ENCODE measurements at regions not wholly inside any gene's neighbourhood (a gene's known extent, or its start where the extent isn't known, plus 50 kb on each side); places are given as distances from the start of the nearest gene placed in this dataset.

DNA sequence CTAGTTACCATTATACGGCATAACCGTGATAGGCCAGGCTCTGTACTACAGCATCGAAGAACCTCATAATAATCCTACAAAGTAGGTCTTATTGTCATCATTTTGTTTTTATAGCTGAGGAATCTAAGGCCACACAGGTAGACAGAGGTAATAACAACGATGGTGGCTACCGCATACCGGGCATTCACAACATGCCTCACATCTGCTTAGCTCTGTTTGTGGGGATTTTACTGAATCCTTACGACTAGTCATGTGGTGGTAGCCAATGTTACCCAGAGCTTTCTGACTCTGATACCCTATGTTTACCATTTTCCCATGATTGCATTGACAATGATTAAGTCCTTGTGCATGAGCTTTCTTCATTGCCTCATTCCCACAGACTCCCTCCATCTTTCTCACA, 269.4 kb downstream of the TCF7L2 start:
- DNase-seq, result no peak

DNA sequence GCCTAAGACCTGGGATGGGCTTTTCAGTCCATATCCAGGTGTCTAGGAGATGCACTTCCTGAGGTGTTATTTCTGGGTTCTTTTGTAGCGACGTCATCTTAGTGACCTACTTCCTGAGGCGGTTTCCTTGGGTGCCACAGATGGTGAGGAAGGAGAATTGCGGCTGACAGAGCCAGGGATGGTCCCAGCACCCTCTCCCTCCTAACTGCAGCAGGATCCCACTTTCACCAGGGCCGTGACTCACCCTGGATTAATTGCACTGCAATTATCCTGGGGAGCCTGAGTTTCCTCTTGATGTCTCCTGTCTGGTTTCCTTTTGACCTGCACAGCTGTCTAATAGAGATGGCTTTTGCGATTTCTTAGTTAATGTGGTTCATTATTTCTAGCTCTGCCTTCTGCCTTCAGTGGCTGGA, 271.7 kb downstream of the TCF7L2 start:
- no peak for DNase-seq

DNA sequence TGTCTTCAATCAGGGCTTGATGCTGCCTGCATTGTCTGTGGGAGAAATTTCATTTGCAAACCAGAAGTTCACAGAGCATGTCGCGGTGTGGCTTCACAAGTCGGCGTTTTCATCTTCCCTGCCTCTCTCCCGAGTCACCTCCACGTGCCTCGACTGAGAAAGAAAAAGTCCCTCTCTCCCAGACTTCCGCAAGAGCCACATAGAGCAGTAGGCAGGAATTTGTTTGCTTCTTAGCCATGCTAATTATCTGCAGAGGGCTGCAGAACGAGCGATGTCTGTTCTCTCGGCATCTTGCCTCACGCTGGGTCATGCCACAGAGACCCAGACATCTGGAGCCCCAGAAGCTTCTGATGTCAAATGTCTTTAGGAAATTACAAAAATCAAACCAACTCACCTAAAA, 272.2 kb downstream of the TCF7L2 start:
- no peak for DNase-seq

DNA sequence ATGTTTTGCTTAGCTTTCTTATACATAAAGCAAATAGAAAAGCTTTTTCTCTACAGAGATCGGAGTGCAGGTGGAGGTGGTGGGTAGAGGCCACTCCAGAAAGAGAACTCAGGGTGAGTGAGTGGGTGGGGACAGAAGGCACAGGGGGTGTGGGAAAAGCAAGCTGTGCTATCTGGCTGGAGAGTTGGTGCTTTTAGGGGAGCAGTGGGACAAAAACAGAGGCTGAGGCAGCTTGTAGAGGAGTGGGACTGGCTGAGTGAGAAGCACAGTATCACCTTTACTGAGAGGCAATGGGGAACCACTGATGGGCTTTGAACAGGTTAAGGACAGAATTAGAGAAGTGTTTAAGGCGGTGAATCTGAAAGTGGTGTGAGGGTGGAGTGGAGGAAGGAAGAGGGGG, 275.3 kb downstream of the TCF7L2 start:
- no peak for DNase-seq

DNA sequence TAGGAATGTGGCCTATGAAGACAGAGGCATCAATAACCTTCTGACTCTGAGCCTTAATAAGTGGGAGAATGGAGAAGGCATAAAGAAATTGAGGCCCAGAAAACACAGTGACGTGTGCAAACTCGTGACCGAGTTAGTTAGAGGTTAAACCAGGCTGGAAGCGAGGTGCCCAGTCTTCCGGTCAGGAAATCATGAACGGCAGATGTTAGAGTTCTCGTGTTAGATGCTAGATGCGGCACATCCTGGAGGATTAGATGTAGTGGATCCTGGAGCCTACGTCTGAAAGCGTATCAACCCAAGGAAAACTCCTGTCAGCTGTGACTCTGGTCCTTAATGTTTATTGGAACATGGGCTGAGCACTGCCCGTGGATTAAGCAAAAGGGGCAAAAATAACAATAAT, 275.9 kb downstream of the TCF7L2 start:
- no peak for DNase-seq

DNA sequence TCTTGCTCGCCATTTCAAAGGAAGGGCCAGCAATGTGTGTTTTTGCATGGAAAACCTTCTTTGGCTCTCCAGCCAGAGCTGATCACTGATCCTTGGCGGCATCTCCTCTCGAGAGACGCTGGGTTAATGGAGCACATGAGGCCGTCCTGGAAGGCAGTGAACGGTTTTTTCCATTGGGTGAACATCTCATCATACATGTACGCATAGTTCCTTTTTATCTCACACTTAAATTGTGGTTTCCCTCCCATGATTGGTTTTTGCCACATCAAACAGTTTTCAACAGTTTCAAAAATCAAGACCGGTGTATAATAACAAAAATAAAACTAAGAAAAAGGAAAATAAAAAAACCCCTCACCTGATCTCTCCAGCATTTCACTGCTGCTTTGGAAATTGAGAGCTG, 276.4 kb downstream of the TCF7L2 start:
- DNase-seq, result no peak

DNA sequence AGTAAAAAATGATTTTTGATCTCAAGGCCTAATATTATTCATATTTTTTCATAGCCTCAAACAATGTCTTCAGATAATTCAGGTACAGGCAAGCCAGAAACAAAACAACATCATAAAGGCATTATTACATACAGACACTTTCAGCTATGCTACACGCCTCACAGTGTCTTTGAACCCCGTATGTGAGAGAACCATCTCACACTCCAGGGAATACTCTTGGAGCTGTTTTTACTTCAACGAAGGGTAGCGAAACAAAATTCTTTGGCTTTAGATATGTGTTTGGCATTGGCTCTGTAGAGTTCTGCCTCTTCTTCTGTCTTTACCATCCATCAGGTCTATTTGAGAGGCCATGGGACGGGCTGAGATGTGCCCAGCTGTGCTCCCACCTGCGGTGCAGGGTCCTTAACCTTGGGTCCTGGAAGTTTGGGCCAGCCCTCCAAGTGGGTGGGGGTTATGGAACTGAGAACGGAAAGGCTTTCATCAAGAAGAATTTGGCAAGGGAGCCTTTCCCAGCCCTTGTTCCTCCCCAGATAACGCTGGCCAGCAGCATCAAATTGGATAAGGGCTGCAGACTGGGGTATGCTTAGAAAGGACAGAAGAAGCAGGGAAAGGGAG, 276.9 kb downstream of the TCF7L2 start:
- no peak for DNase-seq

DNA sequence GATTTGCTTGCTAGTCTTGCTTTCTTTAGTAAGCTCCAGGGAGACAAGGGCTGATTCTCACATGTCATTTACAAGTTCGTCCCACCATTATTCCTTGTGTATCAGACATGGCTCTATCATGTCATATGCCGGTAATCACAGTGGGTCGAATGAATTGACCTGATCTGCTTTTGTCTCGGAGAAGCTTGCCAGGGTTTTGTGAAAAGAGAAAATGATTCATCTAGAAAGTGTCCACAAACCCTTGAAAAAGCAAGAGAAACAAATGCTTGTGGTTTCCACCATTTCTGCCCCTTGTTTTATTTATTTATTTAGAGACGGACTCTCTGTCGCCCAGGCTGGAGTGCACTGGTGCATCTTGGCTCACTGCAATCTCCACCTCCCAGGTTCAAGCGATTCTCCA, 278.5 kb downstream of the TCF7L2 start:
- no peak for DNase-seq

DNA sequence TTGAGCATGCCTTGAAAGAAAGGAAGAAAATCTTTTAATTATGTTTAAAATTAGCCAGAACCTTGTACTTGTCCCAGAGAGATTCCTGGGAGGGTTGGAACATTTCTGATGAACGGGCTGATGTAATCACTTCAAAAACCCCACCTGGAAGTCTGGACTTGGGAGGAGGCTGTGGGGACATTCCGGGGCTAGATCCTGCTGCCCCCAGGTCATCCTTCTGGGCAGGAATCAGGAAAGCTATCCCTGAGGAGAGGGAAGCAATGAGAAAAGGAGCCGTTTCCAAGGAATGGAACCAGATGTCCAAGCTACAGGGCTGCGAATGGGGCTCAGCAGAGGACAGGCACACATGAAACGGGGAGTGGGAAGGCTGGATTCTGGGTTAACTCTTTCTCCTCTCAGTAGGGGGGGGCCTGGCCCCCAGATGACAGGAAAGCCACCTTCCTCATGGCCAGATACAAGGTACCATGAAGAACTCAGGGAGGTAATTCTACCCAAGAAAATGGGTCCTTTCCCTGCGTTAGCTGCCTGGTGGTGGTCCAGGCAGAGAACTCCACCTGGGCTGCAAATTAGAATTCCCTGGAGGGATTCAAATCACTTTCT, 280.1 kb downstream of the TCF7L2 start:
- DNase-seq, result no peak

DNA sequence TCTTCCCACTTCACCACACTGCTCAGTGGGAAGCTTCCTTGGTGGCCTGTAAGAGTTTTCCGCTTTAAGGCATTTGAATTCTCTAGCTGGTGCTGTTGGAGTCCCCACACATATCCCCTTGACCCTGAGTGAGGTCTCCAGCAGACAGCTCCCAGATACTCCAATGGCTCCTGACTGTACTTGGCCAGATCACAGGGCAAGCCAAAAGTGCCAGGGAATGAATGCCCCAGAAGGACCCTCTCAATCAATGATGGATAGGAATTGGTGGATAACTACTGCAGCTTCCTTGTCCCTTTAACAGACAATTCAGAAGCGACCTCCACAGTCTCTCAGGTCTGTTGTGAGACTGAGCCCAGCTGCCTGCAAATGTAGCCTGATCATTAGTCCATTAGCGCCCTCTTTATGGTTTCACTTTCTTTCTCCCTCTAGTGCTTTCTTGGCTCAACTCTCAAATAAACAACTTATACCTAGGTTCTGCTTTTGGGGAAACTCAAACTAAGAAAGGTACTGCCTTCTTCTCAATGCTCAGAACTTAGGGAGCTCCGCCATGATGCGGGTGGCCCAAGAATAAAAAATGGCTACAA, 283.0 kb downstream of the TCF7L2 start:
- DNase-seq, result no peak

DNA sequence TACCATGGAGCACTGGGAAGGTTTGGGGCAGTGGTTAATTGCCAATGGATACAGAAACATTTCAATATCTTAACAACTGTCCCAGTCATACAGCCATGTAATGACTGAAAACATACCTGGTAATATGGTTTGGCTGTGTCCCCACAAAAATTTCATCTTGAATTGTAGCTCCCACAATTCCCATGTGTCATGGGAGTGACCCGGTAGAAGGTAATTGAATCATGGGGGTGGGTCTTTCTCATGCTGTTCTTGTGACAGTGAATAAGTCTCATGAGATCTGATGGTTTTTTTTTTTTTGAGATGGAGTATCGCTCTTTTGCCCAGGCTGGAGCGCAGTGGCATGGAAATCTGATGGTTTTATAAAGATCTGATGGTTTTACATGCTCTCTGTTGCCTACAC, 284.4 kb downstream of the TCF7L2 start:
- no peak for DNase-seq

DNA sequence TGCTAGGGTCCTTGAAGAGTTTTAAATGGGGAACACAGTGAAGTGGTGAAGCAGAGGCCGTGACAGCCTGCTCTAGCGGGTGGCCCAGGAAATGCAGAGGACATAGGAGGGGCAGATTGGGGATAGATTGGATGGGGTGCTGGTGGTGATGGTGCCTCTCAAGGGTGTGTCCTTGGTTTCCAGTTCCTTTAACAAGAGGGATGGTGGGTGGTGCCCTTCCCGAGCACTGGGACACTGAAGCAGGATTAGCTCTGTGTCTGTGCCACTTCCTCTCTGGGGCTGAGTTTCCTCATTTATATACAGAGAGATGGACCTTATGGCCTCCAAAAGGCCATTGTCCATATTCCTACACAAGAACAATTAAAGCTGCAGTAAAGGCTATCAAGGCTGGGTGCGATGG, 285.5 kb downstream of the TCF7L2 start:
- DNase-seq, result no peak

DNA sequence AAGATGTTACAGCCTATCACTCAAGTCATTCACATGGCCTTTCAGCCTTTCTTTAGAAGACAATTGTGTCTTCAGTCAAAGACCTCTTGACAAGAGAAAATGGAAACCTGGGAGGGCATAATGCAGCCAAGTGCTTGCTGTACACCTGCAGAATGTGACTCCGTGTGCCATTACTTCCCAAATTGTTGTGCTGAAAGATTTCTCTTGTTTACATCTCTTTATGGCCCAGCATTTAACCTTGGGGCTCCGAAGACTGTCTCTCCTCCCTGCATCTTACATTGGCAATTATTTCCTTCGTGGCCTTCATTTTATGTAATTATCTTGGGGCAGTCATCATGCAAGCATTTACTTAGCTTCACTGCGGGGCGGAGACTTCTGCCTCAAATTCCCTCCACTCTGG, 287.0 kb downstream of the TCF7L2 start:
- no peak for DNase-seq

DNA sequence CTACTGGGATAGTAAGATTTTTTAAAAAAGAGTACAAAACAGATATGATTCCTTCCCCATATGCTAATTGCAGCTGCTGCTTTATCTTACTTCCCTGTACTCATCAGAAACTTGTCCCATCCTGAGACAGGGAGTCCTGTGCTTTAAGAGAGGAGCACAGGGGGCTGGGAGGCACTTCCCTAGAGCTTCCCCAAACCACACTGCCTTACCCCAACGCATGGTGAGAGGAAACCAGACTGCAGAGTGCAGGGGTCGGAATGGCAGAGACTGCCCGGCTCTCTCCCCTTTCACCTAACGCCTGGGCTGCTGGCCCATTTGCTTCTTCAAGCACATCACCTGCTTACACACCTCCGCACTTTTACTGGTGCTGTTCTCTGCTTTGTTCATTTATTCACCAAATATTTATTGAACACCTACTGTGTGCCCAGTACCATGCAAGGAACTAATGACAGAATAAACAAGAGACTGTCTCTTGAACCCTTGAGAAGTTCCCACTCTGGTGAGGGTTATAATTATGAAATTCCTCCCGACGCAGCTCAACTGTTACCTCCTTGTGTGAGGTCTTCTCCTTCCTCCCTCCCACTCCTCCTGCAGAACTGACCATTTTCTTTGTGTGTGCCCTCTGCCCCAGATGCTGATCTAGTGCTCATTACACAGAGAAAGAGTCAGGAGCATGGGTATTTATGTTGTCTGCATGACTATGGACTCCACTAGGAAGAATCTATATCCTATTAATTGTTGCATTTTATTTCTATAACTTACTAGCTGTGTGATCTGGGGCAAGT, 289.7 kb downstream of the TCF7L2 start:
- no peak for DNase-seq

DNA sequence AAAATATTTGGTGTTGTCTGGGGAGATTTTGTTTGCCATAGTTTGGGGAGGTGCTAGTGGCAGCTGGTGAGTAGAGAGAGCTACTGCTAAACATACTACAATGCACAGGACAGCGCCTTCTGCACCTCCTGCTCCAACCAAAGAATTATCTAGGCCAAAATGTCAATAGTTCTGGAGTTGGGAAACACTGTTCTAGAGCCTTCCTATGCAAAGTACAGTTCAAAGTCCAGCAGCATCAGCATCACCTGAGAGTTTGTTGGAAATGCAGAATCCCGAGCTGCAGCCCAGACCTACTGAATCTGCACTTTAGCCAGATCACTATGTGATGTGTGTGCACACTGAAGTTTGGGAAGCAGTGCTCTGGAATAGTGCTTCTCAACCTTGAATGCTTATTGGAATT, 290.7 kb downstream of the TCF7L2 start:
- no peak for DNase-seq

DNA sequence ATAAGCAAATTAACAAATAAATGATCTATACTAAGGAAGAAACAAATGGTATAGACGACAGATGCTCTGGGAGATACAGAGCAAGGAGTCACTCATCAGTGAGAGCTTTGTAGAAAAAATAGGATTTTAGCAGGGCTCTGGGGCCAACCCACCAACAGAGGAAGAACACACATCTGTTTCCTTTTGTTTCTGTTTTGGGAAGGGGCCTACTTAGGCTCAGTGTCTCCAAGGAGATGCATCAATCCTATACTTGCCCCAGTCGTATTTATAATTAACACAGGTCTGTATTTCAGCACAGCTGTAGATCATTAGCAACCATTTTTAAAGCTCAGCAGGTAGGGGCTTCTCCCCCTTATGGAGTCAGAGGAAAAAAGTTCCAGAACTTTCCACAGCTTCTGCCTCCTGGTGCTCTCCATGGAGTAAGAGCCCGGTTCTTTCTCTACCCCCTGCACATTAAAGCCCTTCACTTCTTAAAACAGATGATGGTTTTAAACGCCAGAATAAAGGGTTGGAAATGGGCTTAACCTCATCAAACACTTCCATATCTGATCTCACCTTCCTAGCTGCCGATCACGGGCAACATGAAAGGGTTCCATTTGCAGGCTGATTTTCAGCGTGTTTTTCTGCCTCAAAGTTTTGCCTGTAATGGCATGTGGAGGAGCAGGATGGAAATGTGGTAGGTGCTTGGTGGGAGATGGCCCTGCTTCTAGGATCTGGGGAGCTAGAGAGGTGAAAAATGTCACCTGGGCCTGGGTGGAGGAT, 291.7 kb downstream of the TCF7L2 start:
- DNase-seq, result no peak

DNA sequence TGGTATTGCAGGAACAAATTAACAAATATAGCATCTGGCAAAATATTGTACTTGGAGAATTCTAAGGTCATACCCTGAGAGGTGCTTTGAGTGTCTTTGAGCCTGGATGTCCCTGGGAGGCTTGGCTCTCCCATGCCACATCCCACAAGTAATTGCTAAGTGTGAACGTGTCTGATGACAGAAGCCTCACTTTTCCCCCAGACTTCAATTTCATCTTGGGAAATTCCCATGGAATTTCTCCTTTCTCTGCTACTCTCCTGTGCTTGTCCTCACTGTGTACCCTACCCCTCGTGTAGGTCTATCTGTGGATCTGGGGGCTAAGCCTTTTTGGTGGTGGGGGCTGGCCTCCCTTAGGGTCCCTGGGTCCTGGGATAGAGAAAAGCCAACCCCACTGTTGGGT, 293.3 kb downstream of the TCF7L2 start:
- no peak for DNase-seq

DNA sequence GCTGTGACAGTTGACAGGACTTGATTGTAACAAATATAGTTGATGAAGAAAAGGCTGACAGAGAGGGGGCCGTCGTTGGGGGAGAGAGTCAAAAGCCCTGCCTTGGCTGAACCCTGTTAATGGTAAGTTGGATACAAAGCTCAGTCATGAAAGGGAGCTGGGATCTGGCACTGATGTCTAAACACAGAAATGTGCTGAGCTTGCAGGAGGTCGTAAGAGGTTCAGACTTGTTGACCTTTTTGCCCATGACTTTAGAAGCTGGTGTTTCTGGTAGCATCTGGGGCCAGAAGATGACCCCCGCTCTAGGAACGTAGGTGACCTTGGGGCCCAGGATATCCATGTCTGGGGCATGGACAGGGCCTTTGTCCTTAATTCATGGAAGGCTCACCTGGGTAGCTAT, 294.7 kb downstream of the TCF7L2 start:
- DNase-seq, result no peak

DNA sequence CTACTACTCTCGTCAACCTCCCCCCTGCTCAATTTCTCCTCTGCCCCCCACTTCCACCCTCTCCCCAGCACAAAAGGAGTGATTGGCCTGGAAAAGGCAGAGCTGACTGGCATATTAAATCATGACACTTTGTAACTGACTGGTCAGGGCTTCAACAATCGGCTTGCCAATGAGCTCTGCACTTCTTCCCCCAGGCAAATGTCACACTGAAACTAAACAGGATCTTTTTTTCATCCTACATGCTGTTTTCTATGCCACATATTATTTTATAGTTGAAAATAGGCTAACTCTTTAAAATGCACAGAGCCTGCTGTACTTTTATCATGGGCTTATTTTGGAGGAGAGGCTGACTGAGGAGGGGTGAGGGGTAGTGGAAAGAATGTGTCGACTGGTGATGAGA, 295.2 kb downstream of the TCF7L2 start:
- DNase-seq, result no peak

DNA sequence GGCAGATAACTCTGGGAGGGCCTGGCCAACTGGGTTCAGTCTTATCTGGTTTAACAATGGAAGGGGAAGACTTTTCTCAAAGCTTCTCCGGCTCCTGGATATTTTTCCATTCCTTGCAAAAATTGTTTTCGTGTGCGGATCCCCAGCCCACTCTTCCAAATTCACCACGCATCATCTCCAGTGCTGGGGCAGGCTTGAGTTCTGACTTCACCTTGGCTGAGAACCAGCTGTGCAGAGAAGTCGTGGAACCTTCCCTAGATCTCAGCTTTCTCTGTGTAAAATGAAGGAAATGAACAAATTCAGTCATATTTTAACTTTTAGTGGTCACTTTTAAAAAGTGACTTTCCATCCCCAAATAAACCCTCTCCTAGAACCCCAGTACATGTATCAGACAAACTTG, 297.0 kb downstream of the TCF7L2 start:
- DNase-seq, result no peak

DNA sequence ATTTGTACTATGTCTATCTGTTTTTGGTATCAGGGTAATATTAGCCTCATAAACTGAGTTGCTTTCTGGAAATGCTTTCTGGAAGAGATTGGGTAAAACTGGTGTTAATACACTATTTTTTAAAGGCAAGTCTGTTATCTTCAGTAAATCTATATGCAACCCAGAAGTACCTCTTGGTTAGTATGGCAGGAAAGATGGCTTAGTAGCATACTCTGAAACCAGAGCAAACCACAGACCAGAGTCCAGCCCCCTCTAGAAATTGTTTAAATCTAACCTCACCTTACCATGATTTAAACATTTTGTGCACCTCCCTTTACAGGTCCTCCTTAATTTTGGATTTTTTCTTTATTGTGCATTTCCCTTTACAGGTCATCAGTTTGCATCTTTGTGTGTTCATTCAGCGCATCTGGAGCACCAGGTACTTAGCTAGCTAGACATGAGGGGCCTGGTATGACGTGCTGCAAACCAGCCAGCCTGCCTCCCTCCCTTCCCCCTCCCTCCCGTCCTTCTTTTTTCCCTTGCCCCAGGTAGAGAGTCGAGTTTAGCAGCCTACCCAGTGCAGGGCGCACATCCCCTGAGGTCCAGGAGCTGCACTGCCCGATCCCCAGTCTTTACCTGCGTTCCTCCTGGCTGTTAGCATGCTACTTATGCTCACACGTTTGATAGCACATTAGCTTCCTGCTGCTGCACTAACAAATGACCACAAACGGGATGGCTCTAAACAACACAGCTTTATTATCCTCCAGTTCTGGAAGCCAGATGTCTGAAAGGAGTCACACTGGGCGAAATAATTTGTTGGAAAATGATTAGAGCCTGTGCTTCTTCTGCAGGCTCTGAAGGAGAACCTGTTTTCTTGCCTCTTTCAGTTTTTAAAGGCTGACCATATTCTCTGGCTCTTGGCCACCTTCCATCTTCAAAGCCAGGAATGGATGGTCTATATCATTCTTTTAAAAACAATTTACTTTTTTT, 299.9 kb upstream of the HABP2 start:
- DNase-seq, result no peak
